ENCODE measurements at regions not wholly inside any gene's neighbourhood (a gene's known extent, or its start where the extent isn't known, plus 50 kb on each side); places are given as distances from the start of the nearest gene placed in this dataset.
"Not testable (repeated sequence)": the region's sequence is repeated elsewhere in the genome, so short reads cannot be mapped to it uniquely, and the experiment has no call there.

GRCh38 chr2:91517846-91518245, 2826.4 kb downstream of the RPIA start:
- TF ChIP-seq POLR2A, CTCF (IDR thresholded peaks at IDR 0.05): not testable (repeated sequence)

Data from adrenal gland (tissue), 5 donors.